ENCODE measurements at regions not wholly inside any gene's neighbourhood (a gene's known extent, or its start where the extent isn't known, plus 50 kb on each side); places are given as distances from the start of the nearest gene placed in this dataset.

GRCh38 chr3:153746211-153746610, 375.0 kb upstream of the ARHGEF26 start:
- no peaks in the 10 kb centered on the region for H3K36me3 ChIP-seq (ENCODE audit: control insufficient read depth in 2 of 2, extremely low read depth in 1 of 2, insufficient read depth in 2 of 2, low read length in 2 of 2)
- H3K9ac ChIP-seq (ENCODE audit: control insufficient read depth, extremely low read depth, insufficient read depth, low read length) = no peak overlapping the region

GRCh38 chr3:153749070-153749610, 372.1 kb upstream of the ARHGEF26 start:
- dilution Hi-C loops (cut with MboI; ENCODE audit: extremely low pct_ligation_motif_present, low sequenced_read_pairs) = no loop called here

More at GRCh38 chr3:153746211-153746610, 375.0 kb upstream of the ARHGEF26 start:
- H2AFZ ChIP-seq (ENCODE audit: control insufficient read depth, low read length) = no peak overlapping the region
- no peak for TF ChIP-seq EZH2 (IDR thresholded peaks at IDR 0.05; ENCODE audit: low read length)
- TF ChIP-seq CTCF (optimal IDR thresholded peaks at IDR 0.05 in 1 of 3, IDR thresholded peaks at IDR 0.05 in 1 of 3, conservative IDR thresholded peaks at IDR 0.05 in 1 of 3; ENCODE audit: extremely low read depth in 1 of 3, insufficient read depth in 2 of 3, low read length in 3 of 3) = no peak
- H3K4me3 ChIP-seq (ENCODE audit: control insufficient read depth in 2 of 3, extremely low read depth in 1 of 3, insufficient read depth in 2 of 3, low read depth in 1 of 3, low read length in 3 of 3) = no peak overlapping the region
- H3K4me1 ChIP-seq (ENCODE audit: control insufficient read depth, extremely low read depth, insufficient read depth, low read length) = no peaks in the 10 kb centered on the region
- no peaks in the 10 kb centered on the region for H3K79me2 ChIP-seq (ENCODE audit: control insufficient read depth, insufficient read depth, low read length)
- no peak for FAIRE-seq
- H3K27ac ChIP-seq (ENCODE audit: control insufficient read depth, insufficient read depth, low read length) = no peak overlapping the region
- no peaks in the 10 kb centered on the region for H3K9me1 ChIP-seq (ENCODE audit: control insufficient read depth, extremely low read depth, insufficient read depth, low read length)
- dilution Hi-C loops (cut with MboI; ENCODE audit: extremely low pct_ligation_motif_present, low sequenced_read_pairs) = no loop called here
- DNase-seq (ENCODE audit: low read depth, low spot score) = no peak
- no peaks in the 10 kb centered on the region for H3K27me3 ChIP-seq (ENCODE audit: control insufficient read depth, extremely low read depth, insufficient read depth, low read length)
- no peaks in the 10 kb centered on the region for H4K20me1 ChIP-seq (ENCODE audit: control insufficient read depth, extremely low read depth, insufficient read depth, low read length)
- H3K9me3 ChIP-seq (ENCODE audit: control insufficient read depth, low read depth, low read length) = no peaks in the 10 kb centered on the region
- H3K4me2 ChIP-seq (ENCODE audit: control insufficient read depth, extremely low read depth, insufficient read depth, low read depth, low read length) = no peak overlapping the region

More at GRCh38 chr3:153749070-153749610, 372.1 kb upstream of the ARHGEF26 start:
- H4K20me1 ChIP-seq (ENCODE audit: control insufficient read depth, extremely low read depth, insufficient read depth, low read length) = no peaks in the 10 kb centered on the region
- no peaks in the 10 kb centered on the region for H3K79me2 ChIP-seq (ENCODE audit: control insufficient read depth, insufficient read depth, low read length)
- no peak overlapping the region for H2AFZ ChIP-seq (ENCODE audit: control insufficient read depth, low read length)
- no peaks in the 10 kb centered on the region for H3K9me1 ChIP-seq (ENCODE audit: control insufficient read depth, extremely low read depth, insufficient read depth, low read length)
- no peak for FAIRE-seq
- no peak overlapping the region for H3K27ac ChIP-seq (ENCODE audit: control insufficient read depth, insufficient read depth, low read length)
- no peaks in the 10 kb centered on the region for H3K27me3 ChIP-seq (ENCODE audit: control insufficient read depth, extremely low read depth, insufficient read depth, low read length)
- H3K9me3 ChIP-seq (ENCODE audit: control insufficient read depth, low read depth, low read length) = no peaks in the 10 kb centered on the region
- no peak overlapping the region for H3K4me3 ChIP-seq (ENCODE audit: control insufficient read depth in 2 of 3, extremely low read depth in 1 of 3, insufficient read depth in 2 of 3, low read depth in 1 of 3, low read length in 3 of 3)
- H3K4me1 ChIP-seq (ENCODE audit: control insufficient read depth, extremely low read depth, insufficient read depth, low read length) = no peaks in the 10 kb centered on the region
- H3K4me2 ChIP-seq (ENCODE audit: control insufficient read depth, extremely low read depth, insufficient read depth, low read depth, low read length) = no peak overlapping the region
- TF ChIP-seq CTCF (optimal IDR thresholded peaks at IDR 0.05 in 1 of 3, IDR thresholded peaks at IDR 0.05 in 1 of 3, conservative IDR thresholded peaks at IDR 0.05 in 1 of 3; ENCODE audit: extremely low read depth in 1 of 3, insufficient read depth in 2 of 3, low read length in 3 of 3) (no peak), EZH2 (IDR thresholded peaks at IDR 0.05; ENCODE audit: low read length) (no peak)
- H3K36me3 ChIP-seq (ENCODE audit: control insufficient read depth in 2 of 2, extremely low read depth in 1 of 2, insufficient read depth in 2 of 2, low read length in 2 of 2) = no peaks in the 10 kb centered on the region
- H3K9ac ChIP-seq (ENCODE audit: control insufficient read depth, extremely low read depth, insufficient read depth, low read length) = no peak overlapping the region
- DNase-seq (ENCODE audit: low read depth, low spot score) = no peak
